ENCODE measurements at regions not wholly inside any gene's neighbourhood (a gene's known extent, or its start where the extent isn't known, plus 50 kb on each side); places are given as distances from the start of the nearest gene placed in this dataset.
"Not testable (repeated sequence)": the region's sequence is repeated elsewhere in the genome, so short reads cannot be mapped to it uniquely, and the experiment has no call there.

DNA sequence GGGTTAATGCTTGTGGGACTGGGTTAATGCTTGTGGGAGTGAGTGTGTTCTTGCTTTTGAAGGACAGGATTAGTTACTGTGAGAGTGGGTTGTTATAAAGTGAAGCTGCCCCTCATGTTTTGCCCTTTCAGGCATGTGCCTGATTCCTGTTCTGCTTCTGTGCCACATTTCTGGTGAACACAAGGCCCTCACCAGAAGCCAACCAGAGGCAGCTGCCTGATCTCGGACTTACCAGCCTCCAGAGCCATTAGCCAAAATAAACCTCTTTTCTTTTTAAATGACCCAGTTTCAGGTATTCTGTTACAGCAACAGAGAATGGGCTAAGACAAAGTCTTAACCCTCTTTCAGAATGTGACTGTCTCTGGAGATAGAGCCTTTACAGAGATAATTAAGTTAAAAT is 113.3 kb upstream of the TMTC4 start (continued):
- TF ChIP-seq, protein P1, sequence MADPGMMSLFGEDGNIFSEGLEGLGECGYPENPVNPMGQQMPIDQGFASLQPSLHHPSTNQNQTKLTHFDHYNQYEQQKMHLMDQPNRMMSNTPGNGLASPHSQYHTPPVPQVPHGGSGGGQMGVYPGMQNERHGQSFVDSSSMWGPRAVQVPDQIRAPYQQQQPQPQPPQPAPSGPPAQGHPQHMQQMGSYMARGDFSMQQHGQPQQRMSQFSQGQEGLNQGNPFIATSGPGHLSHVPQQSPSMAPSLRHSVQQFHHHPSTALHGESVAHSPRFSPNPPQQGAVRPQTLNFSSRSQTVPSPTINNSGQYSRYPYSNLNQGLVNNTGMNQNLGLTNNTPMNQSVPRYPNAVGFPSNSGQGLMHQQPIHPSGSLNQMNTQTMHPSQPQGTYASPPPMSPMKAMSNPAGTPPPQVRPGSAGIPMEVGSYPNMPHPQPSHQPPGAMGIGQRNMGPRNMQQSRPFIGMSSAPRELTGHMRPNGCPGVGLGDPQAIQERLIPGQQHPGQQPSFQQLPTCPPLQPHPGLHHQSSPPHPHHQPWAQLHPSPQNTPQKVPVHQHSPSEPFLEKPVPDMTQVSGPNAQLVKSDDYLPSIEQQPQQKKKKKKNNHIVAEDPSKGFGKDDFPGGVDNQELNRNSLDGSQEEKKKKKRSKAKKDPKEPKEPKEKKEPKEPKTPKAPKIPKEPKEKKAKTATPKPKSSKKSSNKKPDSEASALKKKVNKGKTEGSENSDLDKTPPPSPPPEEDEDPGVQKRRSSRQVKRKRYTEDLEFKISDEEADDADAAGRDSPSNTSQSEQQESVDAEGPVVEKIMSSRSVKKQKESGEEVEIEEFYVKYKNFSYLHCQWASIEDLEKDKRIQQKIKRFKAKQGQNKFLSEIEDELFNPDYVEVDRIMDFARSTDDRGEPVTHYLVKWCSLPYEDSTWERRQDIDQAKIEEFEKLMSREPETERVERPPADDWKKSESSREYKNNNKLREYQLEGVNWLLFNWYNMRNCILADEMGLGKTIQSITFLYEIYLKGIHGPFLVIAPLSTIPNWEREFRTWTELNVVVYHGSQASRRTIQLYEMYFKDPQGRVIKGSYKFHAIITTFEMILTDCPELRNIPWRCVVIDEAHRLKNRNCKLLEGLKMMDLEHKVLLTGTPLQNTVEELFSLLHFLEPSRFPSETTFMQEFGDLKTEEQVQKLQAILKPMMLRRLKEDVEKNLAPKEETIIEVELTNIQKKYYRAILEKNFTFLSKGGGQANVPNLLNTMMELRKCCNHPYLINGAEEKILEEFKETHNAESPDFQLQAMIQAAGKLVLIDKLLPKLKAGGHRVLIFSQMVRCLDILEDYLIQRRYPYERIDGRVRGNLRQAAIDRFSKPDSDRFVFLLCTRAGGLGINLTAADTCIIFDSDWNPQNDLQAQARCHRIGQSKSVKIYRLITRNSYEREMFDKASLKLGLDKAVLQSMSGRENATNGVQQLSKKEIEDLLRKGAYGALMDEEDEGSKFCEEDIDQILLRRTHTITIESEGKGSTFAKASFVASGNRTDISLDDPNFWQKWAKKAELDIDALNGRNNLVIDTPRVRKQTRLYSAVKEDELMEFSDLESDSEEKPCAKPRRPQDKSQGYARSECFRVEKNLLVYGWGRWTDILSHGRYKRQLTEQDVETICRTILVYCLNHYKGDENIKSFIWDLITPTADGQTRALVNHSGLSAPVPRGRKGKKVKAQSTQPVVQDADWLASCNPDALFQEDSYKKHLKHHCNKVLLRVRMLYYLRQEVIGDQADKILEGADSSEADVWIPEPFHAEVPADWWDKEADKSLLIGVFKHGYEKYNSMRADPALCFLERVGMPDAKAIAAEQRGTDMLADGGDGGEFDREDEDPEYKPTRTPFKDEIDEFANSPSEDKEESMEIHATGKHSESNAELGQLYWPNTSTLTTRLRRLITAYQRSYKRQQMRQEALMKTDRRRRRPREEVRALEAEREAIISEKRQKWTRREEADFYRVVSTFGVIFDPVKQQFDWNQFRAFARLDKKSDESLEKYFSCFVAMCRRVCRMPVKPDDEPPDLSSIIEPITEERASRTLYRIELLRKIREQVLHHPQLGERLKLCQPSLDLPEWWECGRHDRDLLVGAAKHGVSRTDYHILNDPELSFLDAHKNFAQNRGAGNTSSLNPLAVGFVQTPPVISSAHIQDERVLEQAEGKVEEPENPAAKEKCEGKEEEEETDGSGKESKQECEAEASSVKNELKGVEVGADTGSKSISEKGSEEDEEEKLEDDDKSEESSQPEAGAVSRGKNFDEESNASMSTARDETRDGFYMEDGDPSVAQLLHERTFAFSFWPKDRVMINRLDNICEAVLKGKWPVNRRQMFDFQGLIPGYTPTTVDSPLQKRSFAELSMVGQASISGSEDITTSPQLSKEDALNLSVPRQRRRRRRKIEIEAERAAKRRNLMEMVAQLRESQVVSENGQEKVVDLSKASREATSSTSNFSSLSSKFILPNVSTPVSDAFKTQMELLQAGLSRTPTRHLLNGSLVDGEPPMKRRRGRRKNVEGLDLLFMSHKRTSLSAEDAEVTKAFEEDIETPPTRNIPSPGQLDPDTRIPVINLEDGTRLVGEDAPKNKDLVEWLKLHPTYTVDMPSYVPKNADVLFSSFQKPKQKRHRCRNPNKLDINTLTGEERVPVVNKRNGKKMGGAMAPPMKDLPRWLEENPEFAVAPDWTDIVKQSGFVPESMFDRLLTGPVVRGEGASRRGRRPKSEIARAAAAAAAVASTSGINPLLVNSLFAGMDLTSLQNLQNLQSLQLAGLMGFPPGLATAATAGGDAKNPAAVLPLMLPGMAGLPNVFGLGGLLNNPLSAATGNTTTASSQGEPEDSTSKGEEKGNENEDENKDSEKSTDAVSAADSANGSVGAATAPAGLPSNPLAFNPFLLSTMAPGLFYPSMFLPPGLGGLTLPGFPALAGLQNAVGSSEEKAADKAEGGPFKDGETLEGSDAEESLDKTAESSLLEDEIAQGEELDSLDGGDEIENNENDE (IDR thresholded peaks at IDR 0.05; ENCODE audit: low read depth, low read length): no peak
- TF ChIP-seq MAFG (tag; conservative IDR thresholded peaks at IDR 0.05): no peak
- no peak for TF ChIP-seq PCBP1 (IDR thresholded peaks at IDR 0.05; ENCODE audit: low read depth, low read length, poor library complexity, severe bottlenecking)
- TF ChIP-seq, protein P2, sequence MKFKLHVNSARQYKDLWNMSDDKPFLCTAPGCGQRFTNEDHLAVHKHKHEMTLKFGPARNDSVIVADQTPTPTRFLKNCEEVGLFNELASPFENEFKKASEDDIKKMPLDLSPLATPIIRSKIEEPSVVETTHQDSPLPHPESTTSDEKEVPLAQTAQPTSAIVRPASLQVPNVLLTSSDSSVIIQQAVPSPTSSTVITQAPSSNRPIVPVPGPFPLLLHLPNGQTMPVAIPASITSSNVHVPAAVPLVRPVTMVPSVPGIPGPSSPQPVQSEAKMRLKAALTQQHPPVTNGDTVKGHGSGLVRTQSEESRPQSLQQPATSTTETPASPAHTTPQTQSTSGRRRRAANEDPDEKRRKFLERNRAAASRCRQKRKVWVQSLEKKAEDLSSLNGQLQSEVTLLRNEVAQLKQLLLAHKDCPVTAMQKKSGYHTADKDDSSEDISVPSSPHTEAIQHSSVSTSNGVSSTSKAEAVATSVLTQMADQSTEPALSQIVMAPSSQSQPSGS (CRISPR knock-in tag; IDR thresholded peaks at IDR 0.05): no peak
- TF ChIP-seq CHD2 (IDR thresholded peaks at IDR 0.05; ENCODE audit: low read depth, low read length): no peak
- TF ChIP-seq, protein P3, sequence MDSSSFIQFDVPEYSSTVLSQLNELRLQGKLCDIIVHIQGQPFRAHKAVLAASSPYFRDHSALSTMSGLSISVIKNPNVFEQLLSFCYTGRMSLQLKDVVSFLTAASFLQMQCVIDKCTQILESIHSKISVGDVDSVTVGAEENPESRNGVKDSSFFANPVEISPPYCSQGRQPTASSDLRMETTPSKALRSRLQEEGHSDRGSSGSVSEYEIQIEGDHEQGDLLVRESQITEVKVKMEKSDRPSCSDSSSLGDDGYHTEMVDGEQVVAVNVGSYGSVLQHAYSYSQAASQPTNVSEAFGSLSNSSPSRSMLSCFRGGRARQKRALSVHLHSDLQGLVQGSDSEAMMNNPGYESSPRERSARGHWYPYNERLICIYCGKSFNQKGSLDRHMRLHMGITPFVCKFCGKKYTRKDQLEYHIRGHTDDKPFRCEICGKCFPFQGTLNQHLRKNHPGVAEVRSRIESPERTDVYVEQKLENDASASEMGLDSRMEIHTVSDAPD (CRISPR knock-in tag; IDR thresholded peaks at IDR 0.05): no peak

DNA sequence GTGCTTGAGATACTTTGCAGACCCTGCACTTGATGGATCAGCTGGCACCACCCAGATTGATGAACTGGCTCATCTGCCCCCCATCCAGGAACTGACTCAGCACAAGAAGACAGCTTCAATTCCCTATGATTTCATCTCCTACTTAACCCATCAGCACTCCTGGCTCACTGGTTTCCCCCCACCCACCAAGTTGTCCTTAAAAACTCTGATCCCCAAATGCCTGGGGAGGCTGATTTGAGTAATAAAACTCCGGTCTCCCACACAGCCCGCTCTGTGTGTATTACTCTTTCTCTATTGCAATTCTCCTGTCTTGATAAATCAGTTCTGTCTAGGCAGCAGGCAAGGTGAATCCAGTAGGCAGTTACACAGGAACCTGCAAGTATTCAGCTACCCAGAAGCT is 102.1 kb upstream of the TMTC4 start:
- DNase-seq (ENCODE audit: extremely low read depth in 1 of 4, low spot score in 3 of 4); ATAC-seq; H3K9me3 ChIP-seq (replicated peaks; ENCODE audit: control insufficient read depth, insufficient read depth, low read depth, low read length); H3K4me1 ChIP-seq (replicated peaks in 1 of 2; ENCODE audit: control insufficient read depth in 2 of 2, insufficient read depth in 2 of 2, low read length in 2 of 2); H3K4me2 ChIP-seq (ENCODE audit: insufficient read depth, low read length); H3K36me3 ChIP-seq (ENCODE audit: control insufficient read depth, insufficient read depth, low read length); in situ Hi-C loops (cut with MboI); H4K20me1 ChIP-seq (replicated peaks; ENCODE audit: control insufficient read depth, insufficient read depth, low read length); FAIRE-seq; H3K4me3 ChIP-seq; H3K27ac ChIP-seq (ENCODE audit: extremely low read depth, low read depth, low read length); BruUV-seq (replicated peaks); intact Hi-C loops (cut with micrococcal nuclease); CTCF ChIA-PET (ENCODE audit: low intra/inter-chr PET ratio); H3K9ac ChIP-seq (ENCODE audit: insufficient read depth in 1 of 2, low read depth in 2 of 2, low read length in 2 of 2); H3K9me1 ChIP-seq (ENCODE audit: control insufficient read depth, insufficient read depth, low read length); H3K27me3 ChIP-seq (ENCODE audit: control insufficient read depth in 2 of 2, insufficient read depth in 2 of 2, low read length in 2 of 2); H3K79me2 ChIP-seq (ENCODE audit: control insufficient read depth, insufficient read depth, low read length); H2AFZ ChIP-seq (ENCODE audit: low read depth, low read length): not testable (repeated sequence)
- WGBS (ENCODE audit: insufficient coverage, low coverage, missing lambda C conversion rate): 0% methylated on average over 2 of the region's 2 CpGs
- POLR2A ChIA-PET: interaction anchor here (0.6 kb wide), 1 partner anchor 29 kb away, joined by 3 read pairs; no protein-coding TSS in a partner anchor
